ENCODE measurements at regions not wholly inside any gene's neighbourhood (a gene's known extent, or its start where the extent isn't known, plus 50 kb on each side); places are given as distances from the start of the nearest gene placed in this dataset.

DNA sequence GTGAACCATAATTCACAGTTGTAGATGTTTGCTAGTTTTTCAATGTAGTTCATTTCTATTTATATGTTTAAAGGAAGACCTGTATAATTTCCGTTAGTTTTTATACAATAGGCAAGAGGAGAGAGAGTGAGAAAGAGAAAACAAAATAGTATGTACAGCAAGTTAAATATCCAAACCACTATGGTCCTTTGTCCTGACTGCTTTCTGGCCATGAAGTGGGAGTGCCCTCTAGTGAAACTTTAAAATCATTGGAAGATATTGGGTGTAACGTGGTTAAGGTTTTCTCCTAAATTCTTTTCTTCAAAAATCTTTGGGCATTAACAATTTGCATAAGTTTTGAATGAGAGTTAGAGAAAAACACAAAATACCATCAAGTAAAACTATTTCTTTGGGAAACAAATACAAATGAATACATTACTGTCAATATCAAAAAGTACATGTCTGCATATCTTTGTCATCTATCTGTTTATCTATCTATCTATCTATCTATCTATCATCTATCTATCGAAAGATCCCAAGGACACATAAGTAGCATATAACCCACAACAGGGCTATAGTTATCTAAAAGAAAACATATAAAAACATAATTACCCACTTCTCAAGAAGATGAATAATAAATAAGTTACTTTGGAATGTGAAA is 534.6 kb upstream of the ATP11B start:
- Histone ChIP-seq H3K4me1 (ENCODE audit: insufficient read depth, low read length) (peaks cover 39% of the 10 kb centered on the region), H3K27me3 (ENCODE audit: insufficient read depth, low read length) (no peaks in the 10 kb centered on the region), H2AFZ (ENCODE audit: low read depth, low read length) (no peak overlapping the region), H3K4me3 (ENCODE audit: low read length) (no peak overlapping the region), H3K36me3 (ENCODE audit: insufficient read depth, low read length) (no peaks in the 10 kb centered on the region), H3K9me3 (ENCODE audit: low read length) (no peaks in the 10 kb centered on the region)

DNA sequence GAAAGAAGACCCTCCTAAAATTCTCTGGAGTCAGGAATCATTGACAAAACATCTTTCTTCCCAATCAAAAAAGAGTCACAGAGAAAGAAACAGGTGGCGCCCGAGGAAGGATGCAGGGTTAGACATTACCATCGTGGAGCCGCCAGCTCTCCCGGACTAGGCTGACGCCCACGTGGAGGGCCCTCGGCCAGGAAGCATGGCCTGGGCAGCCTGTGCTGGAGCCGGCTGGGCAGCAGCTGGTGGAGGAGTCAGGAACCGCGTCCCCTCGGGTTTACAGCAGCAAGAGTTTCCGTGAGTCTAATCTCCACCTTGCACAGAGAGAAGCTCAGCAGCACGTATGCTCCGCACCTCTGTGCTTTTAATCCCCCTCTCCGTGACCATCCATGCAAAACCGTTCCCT is 533.7 kb upstream of the ATP11B start:
- Histone ChIP-seq H3K4me3 (ENCODE audit: low read length) (no peak overlapping the region), H2AFZ (ENCODE audit: low read depth, low read length) (no peak overlapping the region), H3K4me1 (ENCODE audit: insufficient read depth, low read length) (peaks cover 39% of the 10 kb centered on the region), H3K36me3 (ENCODE audit: insufficient read depth, low read length) (no peaks in the 10 kb centered on the region), H3K9me3 (ENCODE audit: low read length) (no peaks in the 10 kb centered on the region), H3K27me3 (ENCODE audit: insufficient read depth, low read length) (no peaks in the 10 kb centered on the region)

GRCh38 chr3:182261041-182261440 is 532.3 kb upstream of the ATP11B start:
- Histone ChIP-seq H2AFZ (ENCODE audit: low read depth, low read length) (no peak overlapping the region), H3K9me3 (ENCODE audit: low read length) (no peaks in the 10 kb centered on the region), H3K27me3 (ENCODE audit: insufficient read depth, low read length) (no peaks in the 10 kb centered on the region), H3K4me3 (ENCODE audit: low read length) (no peak overlapping the region), H3K4me1 (ENCODE audit: insufficient read depth, low read length) (peaks cover 32% of the 10 kb centered on the region), H3K36me3 (ENCODE audit: insufficient read depth, low read length) (no peaks in the 10 kb centered on the region)

DNA sequence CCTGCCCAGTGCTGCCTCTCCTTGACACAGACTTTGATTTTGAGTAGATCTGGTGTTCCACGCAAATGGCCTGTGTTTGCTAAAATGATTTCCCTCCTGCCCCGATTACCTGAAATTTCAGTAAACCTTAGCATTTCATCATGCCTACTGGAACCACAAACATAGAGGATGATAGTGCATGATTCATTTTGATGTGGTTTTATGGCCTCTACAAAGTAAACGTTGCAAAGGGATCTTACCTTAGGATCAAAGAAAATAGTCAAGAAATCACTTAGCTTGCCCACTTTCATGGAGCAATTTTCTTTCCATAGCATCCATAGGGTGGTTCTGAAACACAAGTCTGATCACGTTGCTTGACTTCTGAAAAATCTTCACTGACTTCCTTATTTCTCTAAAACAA is 524.6 kb upstream of the ATP11B start:
- Histone ChIP-seq H2AFZ (ENCODE audit: low read depth, low read length) (no peak overlapping the region), H3K4me1 (ENCODE audit: insufficient read depth, low read length) (no peaks in the 10 kb centered on the region), H3K27me3 (ENCODE audit: insufficient read depth, low read length) (no peaks in the 10 kb centered on the region), H3K4me3 (ENCODE audit: low read length) (no peak overlapping the region), H3K9me3 (ENCODE audit: low read length) (no peaks in the 10 kb centered on the region), H3K36me3 (ENCODE audit: insufficient read depth, low read length) (no peaks in the 10 kb centered on the region)

GRCh38 chr3:182276512-182276911 is 516.8 kb upstream of the ATP11B start:
- H2AFZ ChIP-seq (ENCODE audit: low read depth, low read length) = no peak overlapping the region
- H3K36me3 ChIP-seq (ENCODE audit: insufficient read depth, low read length) = no peaks in the 10 kb centered on the region
- H3K4me1 ChIP-seq (ENCODE audit: insufficient read depth, low read length) = peaks cover 13% of the 10 kb centered on the region
- H3K4me3 ChIP-seq (ENCODE audit: low read length) = no peak overlapping the region
- no peaks in the 10 kb centered on the region for H3K27me3 ChIP-seq (ENCODE audit: insufficient read depth, low read length)
- H3K9me3 ChIP-seq (ENCODE audit: low read length) = no peaks in the 10 kb centered on the region

DNA sequence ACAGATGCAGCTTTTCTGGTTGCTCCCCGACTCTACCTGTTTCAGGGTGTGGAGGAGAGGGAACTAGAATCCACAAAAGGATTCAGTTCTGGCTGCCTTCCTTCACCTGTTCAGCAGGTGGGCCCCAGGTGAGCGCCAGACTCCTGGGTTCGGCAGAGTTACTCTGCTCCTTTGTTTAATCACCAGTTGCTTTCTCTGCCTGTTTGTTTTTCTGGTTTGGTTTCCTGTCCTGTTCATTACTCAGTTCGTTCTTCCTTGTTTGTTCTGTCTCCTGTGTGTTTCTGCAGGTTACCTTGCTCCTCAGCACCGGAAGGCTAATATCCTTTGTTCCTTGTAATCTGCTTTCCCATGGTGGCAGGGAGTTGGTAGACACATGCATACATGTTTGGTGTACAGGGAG is 508.5 kb upstream of the ATP11B start:
- H3K4me3 ChIP-seq (ENCODE audit: low read length) = no peak overlapping the region
- H3K4me1 ChIP-seq (ENCODE audit: insufficient read depth, low read length) = no peaks in the 10 kb centered on the region
- H3K36me3 ChIP-seq (ENCODE audit: insufficient read depth, low read length) = no peaks in the 10 kb centered on the region
- H3K9me3 ChIP-seq (ENCODE audit: low read length) = no peaks in the 10 kb centered on the region
- no peaks in the 10 kb centered on the region for H3K27me3 ChIP-seq (ENCODE audit: insufficient read depth, low read length)
- H2AFZ ChIP-seq (ENCODE audit: low read depth, low read length) = no peak overlapping the region

DNA sequence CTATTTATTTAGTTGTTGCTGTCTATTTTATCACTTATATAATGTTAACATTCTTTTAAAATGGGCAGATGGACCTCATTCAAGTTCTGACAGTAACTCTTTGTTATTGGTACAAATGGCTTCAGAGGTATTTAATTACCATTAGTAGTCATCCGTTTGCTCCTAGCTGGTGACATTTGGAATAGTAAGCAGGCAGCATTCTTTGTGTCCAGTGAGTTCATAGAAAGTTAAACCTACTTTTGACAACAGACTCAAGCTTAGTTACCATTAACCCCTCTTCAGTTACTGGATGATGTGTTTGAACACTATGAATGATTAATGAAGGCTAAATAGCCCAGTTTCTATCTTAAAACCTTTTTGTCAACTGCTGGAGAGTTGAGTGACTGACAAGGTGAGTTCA is 500.7 kb upstream of the ATP11B start:
- Histone ChIP-seq H3K27me3 (ENCODE audit: insufficient read depth, low read length) (no peaks in the 10 kb centered on the region), H3K4me3 (ENCODE audit: low read length) (no peak overlapping the region), H3K36me3 (ENCODE audit: insufficient read depth, low read length) (no peaks in the 10 kb centered on the region), H2AFZ (ENCODE audit: low read depth, low read length) (no peak overlapping the region), H3K4me1 (ENCODE audit: insufficient read depth, low read length) (peaks cover 19% of the 10 kb centered on the region), H3K9me3 (ENCODE audit: low read length) (no peaks in the 10 kb centered on the region)

DNA sequence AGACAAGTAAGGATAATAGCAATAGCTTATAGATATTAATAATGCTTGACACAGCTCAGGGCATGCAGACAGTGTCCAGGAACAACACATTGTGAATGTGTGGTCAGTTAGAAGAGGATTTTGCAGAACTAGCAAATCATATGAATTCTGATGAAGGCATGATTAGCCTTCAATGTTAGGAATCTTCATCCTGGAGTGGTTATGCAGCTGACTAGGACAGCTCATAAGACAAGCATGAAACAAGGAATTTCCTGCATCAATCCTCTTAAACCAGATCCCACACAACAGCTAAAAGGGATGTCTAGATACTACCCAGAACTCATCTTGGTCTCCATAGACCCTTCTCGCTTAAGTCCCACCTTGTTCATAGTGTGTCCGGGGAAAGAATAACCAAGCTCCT is 499.0 kb upstream of the ATP11B start:
- Histone ChIP-seq H3K27me3 (ENCODE audit: insufficient read depth, low read length) (no peaks in the 10 kb centered on the region), H3K9me3 (ENCODE audit: low read length) (no peaks in the 10 kb centered on the region), H3K36me3 (ENCODE audit: insufficient read depth, low read length) (no peaks in the 10 kb centered on the region), H3K4me1 (ENCODE audit: insufficient read depth, low read length) (peaks cover 19% of the 10 kb centered on the region), H2AFZ (ENCODE audit: low read depth, low read length) (no peak overlapping the region), H3K4me3 (ENCODE audit: low read length) (no peak overlapping the region)

GRCh38 chr3:182294696-182295095 is 498.6 kb upstream of the ATP11B start:
- Histone ChIP-seq H3K4me3 (ENCODE audit: low read length) (no peak overlapping the region), H3K27me3 (ENCODE audit: insufficient read depth, low read length) (no peaks in the 10 kb centered on the region), H2AFZ (ENCODE audit: low read depth, low read length) (no peak overlapping the region), H3K4me1 (ENCODE audit: insufficient read depth, low read length) (peaks cover 19% of the 10 kb centered on the region), H3K9me3 (ENCODE audit: low read length) (no peaks in the 10 kb centered on the region), H3K36me3 (ENCODE audit: insufficient read depth, low read length) (no peaks in the 10 kb centered on the region)

DNA sequence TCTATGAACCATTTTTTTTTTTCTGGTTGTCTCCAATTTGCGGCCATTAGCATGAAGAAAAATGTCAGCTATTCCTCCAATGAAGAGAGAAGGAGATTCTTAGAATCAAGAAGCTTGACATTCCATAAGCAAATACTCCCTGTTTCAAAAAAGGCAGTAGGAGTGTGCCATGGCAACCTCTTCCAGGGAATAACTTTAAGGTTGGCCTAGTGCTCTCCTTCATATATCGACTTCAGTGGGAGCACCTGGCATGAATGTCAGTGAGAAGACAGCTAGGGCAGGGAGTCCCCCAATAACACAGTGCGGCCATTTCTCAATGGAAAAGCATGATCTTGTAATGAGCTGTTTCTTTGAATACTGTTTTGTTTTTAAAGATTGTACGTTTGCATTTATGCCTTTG is 493.0 kb upstream of the ATP11B start:
- Histone ChIP-seq H3K9me3 (ENCODE audit: low read length) (no peaks in the 10 kb centered on the region), H2AFZ (ENCODE audit: low read depth, low read length) (no peak overlapping the region), H3K27me3 (ENCODE audit: insufficient read depth, low read length) (no peaks in the 10 kb centered on the region), H3K36me3 (ENCODE audit: insufficient read depth, low read length) (no peaks in the 10 kb centered on the region), H3K4me3 (ENCODE audit: low read length) (no peak overlapping the region), H3K4me1 (ENCODE audit: insufficient read depth, low read length) (peaks cover 4% of the 10 kb centered on the region)

DNA sequence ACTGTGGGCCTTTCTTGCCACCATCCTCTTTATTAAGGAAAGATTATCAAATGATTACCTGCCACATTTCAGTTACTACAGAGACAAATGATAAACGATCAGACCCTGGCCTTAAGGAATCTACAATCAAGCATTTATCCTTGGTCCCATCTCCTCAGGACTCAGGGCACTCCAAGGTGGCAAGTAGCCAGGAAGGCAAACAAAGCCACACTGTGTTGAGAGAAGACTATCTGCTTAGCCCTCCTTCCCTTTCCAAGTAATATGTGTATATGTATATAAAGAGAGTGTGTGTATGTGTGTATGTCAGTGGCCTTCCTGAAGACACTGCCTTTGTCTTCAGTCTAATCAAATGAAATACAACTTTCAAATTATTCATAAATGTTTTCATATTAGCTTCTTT is 490.1 kb upstream of the ATP11B start:
- Histone ChIP-seq H2AFZ (ENCODE audit: low read depth, low read length) (no peak overlapping the region), H3K4me1 (ENCODE audit: insufficient read depth, low read length) (peaks cover 18% of the 10 kb centered on the region), H3K27me3 (ENCODE audit: insufficient read depth, low read length) (no peaks in the 10 kb centered on the region), H3K9me3 (ENCODE audit: low read length) (no peaks in the 10 kb centered on the region), H3K36me3 (ENCODE audit: insufficient read depth, low read length) (no peaks in the 10 kb centered on the region), H3K4me3 (ENCODE audit: low read length) (no peak overlapping the region)

DNA sequence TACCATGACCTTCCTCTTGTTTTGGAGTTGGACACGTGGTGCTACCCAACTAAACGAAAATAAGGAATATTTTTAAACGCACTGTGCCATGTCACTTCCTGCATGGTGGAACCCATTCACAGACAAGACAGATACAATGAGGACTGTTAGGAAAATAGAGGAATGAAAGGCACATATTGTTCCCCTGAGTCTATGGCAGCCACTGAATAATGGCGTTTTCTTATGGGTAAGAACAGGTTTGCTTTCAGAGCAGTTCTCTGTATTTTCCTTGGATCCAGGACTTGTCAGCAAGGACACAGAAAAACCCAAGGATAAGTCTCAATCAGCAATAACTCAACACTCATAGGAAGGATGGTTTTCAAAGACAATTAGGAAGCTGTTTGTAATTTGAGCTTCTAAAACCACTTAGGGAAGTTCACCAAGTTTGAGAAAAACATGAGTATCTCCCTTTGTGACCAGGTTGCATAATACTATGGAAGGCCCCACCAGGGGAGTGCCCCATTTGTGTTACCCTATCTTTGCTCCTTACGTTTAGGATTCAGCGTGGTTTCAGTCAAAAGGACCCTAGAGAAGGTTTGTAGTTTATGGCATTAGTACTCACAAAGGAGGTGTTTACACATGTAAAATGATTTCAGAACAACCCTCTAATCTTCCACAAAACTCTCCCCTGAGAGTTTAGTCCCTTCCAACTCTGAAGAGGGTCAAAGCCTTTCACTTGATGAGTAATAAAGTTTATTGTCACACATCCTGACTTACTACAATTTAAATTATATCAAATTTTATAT is 487.2 kb upstream of the ATP11B start:
- no peaks in the 10 kb centered on the region for H3K9me3 ChIP-seq (ENCODE audit: low read length)
- H3K27me3 ChIP-seq (ENCODE audit: insufficient read depth, low read length) = no peaks in the 10 kb centered on the region
- H3K4me1 ChIP-seq (ENCODE audit: insufficient read depth, low read length) = peaks cover 31% of the 10 kb centered on the region
- H3K36me3 ChIP-seq (ENCODE audit: insufficient read depth, low read length) = no peaks in the 10 kb centered on the region
- H3K4me3 ChIP-seq (ENCODE audit: low read length) = no peak overlapping the region
- no peak overlapping the region for H2AFZ ChIP-seq (ENCODE audit: low read depth, low read length)

DNA sequence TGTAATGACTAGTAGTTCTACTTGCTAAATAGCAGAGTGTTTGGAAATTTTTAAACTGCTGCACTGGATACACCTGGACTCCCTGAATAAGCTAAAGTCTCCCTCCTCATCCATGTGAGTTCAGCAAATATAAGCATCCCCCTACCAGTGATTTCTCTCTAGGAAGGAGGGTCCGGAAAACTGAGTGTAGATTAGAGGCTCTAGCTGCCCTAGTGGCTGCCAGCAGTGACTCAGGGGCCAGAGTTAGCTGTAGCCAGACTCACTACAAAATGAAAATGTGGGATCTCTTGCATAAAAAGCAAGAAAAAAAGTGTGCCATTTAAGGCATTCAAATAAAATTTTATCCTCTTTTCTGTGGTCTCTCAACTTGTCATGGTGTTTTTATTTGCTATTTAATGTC is 485.0 kb upstream of the ATP11B start:
- H3K9me3 ChIP-seq (ENCODE audit: low read length) = no peaks in the 10 kb centered on the region
- no peak overlapping the region for H2AFZ ChIP-seq (ENCODE audit: low read depth, low read length)
- H3K4me1 ChIP-seq (ENCODE audit: insufficient read depth, low read length) = peaks cover 31% of the 10 kb centered on the region
- H3K4me3 ChIP-seq (ENCODE audit: low read length) = no peak overlapping the region
- no peaks in the 10 kb centered on the region for H3K27me3 ChIP-seq (ENCODE audit: insufficient read depth, low read length)
- H3K36me3 ChIP-seq (ENCODE audit: insufficient read depth, low read length) = no peaks in the 10 kb centered on the region

GRCh38 chr3:182309120-182309519 is 484.2 kb upstream of the ATP11B start:
- Histone ChIP-seq H3K36me3 (ENCODE audit: insufficient read depth, low read length) (no peaks in the 10 kb centered on the region), H3K4me1 (ENCODE audit: insufficient read depth, low read length) (peaks cover 31% of the 10 kb centered on the region), H3K9me3 (ENCODE audit: low read length) (no peaks in the 10 kb centered on the region), H3K4me3 (ENCODE audit: low read length) (peak overlapping the region; percentile 3), H2AFZ (ENCODE audit: low read depth, low read length) (peak overlapping the region; percentile 2), H3K27me3 (ENCODE audit: insufficient read depth, low read length) (no peaks in the 10 kb centered on the region)
